ENCODE measurements at regions not wholly inside any gene's neighbourhood (a gene's known extent, or its start where the extent isn't known, plus 50 kb on each side); places are given as distances from the start of the nearest gene placed in this dataset.

- TF ChIP-seq CTCF (IDR thresholded peaks at IDR 0.05): no peak
- Histone ChIP-seq H3K9me3 (no peaks in the 10 kb centered on the region), H3K27me3 (no peaks in the 10 kb centered on the region), H3K9ac (ENCODE audit: low read depth in 2 of 2, low read length in 2 of 2) (no peak overlapping the region), H3K4me1 (no peaks in the 10 kb centered on the region), H3K27ac (no peak overlapping the region), H3K4me3 (no peak overlapping the region), H3K36me3 (no peaks in the 10 kb centered on the region)
- intact Hi-C loops (cut with DNase I): no loop called here
- no peak for DNase-seq
Observed at GRCh38 chr4:54992266-54992665, 133.1 kb downstream of the KDR start.

DNA sequence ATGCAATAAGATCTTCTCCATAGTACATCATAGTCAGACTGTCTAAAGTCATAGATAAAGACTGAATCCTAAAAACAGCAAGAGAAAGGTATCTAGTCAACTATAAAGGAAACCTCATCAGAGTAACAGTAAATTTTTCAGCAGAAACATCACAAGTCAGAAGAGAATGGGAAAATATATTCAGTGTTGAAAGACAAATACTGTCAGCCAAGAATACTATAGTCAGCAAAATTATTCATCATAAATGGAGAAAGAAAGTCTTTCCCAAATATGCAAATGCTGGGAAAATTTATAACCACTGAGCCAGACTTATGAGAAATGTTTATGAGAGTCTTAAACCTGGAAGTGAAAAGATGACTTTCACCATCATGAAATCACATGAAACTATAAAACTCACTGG lies 136.7 kb downstream of the KDR start:
- no peak overlapping the region for H3K27ac ChIP-seq
- no peaks in the 10 kb centered on the region for H3K4me1 ChIP-seq
- H3K27me3 ChIP-seq: no peaks in the 10 kb centered on the region
- no peak for TF ChIP-seq CTCF (IDR thresholded peaks at IDR 0.05)
- H3K9me3 ChIP-seq: no peaks in the 10 kb centered on the region
- H3K4me3 ChIP-seq: no peak overlapping the region
- no peaks in the 10 kb centered on the region for H3K36me3 ChIP-seq
- intact Hi-C loops (cut with DNase I): no loop called here
- no peak overlapping the region for H3K9ac ChIP-seq (ENCODE audit: low read depth in 2 of 2, low read length in 2 of 2)
- DNase-seq: no peak

GRCh38 chr4:54986095-54986846 lies 139.1 kb downstream of the KDR start:
- Histone ChIP-seq H3K27me3 (no peaks in the 10 kb centered on the region), H3K4me3 (no peak overlapping the region), H3K27ac (no peak overlapping the region), H3K9ac (ENCODE audit: low read depth in 2 of 2, low read length in 2 of 2) (no peak overlapping the region), H3K4me1 (no peaks in the 10 kb centered on the region), H3K36me3 (no peaks in the 10 kb centered on the region), H3K9me3 (no peaks in the 10 kb centered on the region)
- intact Hi-C loops (cut with DNase I): no loop called here
- no peak for DNase-seq
- TF ChIP-seq CTCF (IDR thresholded peaks at IDR 0.05): no peak

DNA sequence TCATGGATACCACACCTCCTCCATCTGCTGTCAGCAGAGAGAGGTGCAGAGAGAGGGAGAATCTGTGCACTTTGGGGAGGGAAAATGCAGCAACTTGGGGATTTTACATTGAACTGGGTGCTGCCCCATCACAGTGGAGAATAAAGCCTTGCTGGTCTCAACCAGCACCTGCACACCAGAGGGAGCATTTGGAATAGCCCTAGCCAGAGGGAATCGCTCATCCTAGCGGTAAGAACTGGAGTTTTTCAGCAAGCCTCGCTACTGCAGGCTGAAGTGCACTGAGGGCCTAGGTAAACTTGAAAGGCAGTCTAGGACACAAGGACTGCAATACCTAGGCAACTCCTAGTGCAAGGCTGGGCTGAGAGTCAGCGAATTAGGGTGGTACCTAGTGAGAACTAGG lies 148.7 kb downstream of the KDR start:
- Histone ChIP-seq H3K27ac (no peak overlapping the region), H3K9me3 (no peaks in the 10 kb centered on the region), H3K4me3 (no peak overlapping the region), H3K36me3 (no peaks in the 10 kb centered on the region), H3K27me3 (no peaks in the 10 kb centered on the region), H3K4me1 (no peaks in the 10 kb centered on the region), H3K9ac (ENCODE audit: low read depth in 2 of 2, low read length in 2 of 2) (no peak overlapping the region)
- no peak for TF ChIP-seq CTCF (IDR thresholded peaks at IDR 0.05)
- no peak for DNase-seq
- intact Hi-C loops (cut with DNase I): loop anchor here (10.0 kb wide), 1 partner anchor 348 kb away; no protein-coding TSS in a partner anchor

DNA sequence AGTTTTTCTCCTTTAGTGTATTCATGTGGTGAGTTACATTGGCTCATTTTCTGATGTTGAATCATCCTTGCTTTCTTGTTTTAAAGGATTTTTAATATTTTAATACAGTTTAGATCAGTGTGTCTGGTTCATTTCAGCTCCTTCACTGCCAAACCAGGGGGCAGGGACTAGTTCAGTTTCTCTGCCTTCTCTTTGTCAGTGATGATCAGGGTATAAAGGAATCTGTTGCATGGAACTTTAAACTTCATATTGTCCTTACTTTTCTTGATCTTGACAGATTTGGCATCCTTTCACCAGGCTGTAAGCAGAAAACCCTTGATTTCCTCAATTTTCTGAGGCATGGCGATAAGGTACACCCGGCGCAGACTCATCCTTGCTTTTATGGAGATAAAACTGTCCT lies 149.4 kb downstream of the KDR start:
- no peak for DNase-seq
- Histone ChIP-seq H3K9ac (ENCODE audit: low read depth in 2 of 2, low read length in 2 of 2) (no peak overlapping the region), H3K9me3 (no peaks in the 10 kb centered on the region), H3K36me3 (no peaks in the 10 kb centered on the region), H3K27me3 (no peaks in the 10 kb centered on the region), H3K4me3 (no peak overlapping the region), H3K4me1 (no peaks in the 10 kb centered on the region), H3K27ac (no peak overlapping the region)
- intact Hi-C loops (cut with DNase I): loop anchor here (10.0 kb wide), 1 partner anchor 349 kb away; no protein-coding TSS in a partner anchor
- TF ChIP-seq CTCF (IDR thresholded peaks at IDR 0.05): no peak
